Adipocyte (in vitro differentiated cells): ENCODE measurements at regions not wholly inside any gene's neighbourhood (a gene's known extent, or its start where the extent isn't known, plus 50 kb on each side); places are given as distances from the start of the nearest gene placed in this dataset.

Experiments used
- DNase-seq: peaks from one replicate; pipeline ENCODE4 v3.0.0-alpha.2; 2015; ENCODE audit warnings: low read depth
- H3K27me3 ChIP-seq: replicated peaks from 2 replicates; pipeline ENCODE4 v1.7.0; 2013; ENCODE audit warnings: mild to moderate bottlenecking, low read length, moderate library complexity; ENCODE audit not compliant: control insufficient read depth, insufficient read depth
- H3K36me3 ChIP-seq: 2 replicates; pipeline ENCODE4 v1.7.0; 2013; ENCODE audit warnings: low read length, mild to moderate bottlenecking, moderate library complexity; ENCODE audit not compliant: control insufficient read depth, insufficient read depth, severe bottlenecking
- H3K4me1 ChIP-seq: 2 replicates; pipeline ENCODE4 v1.7.0; 2013; ENCODE audit warnings: mild to moderate bottlenecking, low read length, moderate library complexity; ENCODE audit not compliant: control insufficient read depth, insufficient read depth
- H3K4me3 ChIP-seq: 2 replicates; pipeline ENCODE4 v1.7.0; 2013; ENCODE audit warnings: mild to moderate bottlenecking, low read length, moderate library complexity
- H3K9ac ChIP-seq: 2 replicates; pipeline ENCODE4 v1.7.0; 2013; ENCODE audit warnings: mild to moderate bottlenecking, low read length, moderate library complexity
- H3K9me3 ChIP-seq: 2 replicates; pipeline ENCODE4 v1.7.0; 2013; ENCODE audit warnings: mild to moderate bottlenecking, low read length, moderate library complexity; ENCODE audit not compliant: control insufficient read depth

- H3K36me3 ChIP-seq, result no peaks in the 10 kb centered on the region
- DNase-seq, result no peak
Measured at GRCh38 chr6:164817662-164818061, 491.7 kb downstream of the C6orf118 start.

DNA sequence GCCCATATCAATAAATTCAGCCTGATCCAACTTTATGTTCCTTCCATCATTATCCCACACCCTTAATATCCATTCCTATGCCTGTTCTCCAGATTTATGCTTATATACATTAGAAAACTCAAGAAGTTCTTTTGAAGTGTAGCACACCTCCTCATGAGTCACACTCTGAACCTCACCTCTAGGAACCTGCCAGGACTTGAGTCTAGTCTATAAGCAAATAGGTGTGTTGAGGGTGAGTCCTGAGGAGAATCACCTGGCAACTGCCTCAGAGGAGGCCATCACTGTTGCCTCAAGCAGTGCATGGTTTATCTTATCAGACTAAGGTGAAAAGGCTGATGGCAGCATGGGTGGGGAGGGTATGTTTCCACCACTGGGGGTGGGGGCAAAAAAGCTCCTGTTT lies 496.7 kb downstream of the C6orf118 start:
- H3K9ac ChIP-seq, result no peak overlapping the region
- H3K4me1 ChIP-seq, result no peaks in the 10 kb centered on the region
- DNase-seq, result no peak
- no peaks in the 10 kb centered on the region for H3K27me3 ChIP-seq
- peaks cover 3% of the 10 kb centered on the region for H3K9me3 ChIP-seq
- H3K4me3 ChIP-seq, result no peak overlapping the region
- no peaks in the 10 kb centered on the region for H3K36me3 ChIP-seq

More at GRCh38 chr6:164817662-164818061, 491.7 kb downstream of the C6orf118 start:
- Histone ChIP-seq H3K9me3 (peaks cover 3% of the 10 kb centered on the region), H3K9ac (no peak overlapping the region), H3K4me3 (no peak overlapping the region), H3K4me1 (no peaks in the 10 kb centered on the region), H3K27me3 (no peaks in the 10 kb centered on the region)

- no peak overlapping the region for H3K4me3 ChIP-seq
- H3K36me3 ChIP-seq, result no peaks in the 10 kb centered on the region
- no peak for DNase-seq
- peaks cover 8% of the 10 kb centered on the region for H3K9me3 ChIP-seq
- no peak overlapping the region for H3K9ac ChIP-seq
- H3K4me1 ChIP-seq, result no peaks in the 10 kb centered on the region
- no peaks in the 10 kb centered on the region for H3K27me3 ChIP-seq
Measured at GRCh38 chr6:164807125-164807524, 502.3 kb downstream of the C6orf118 start.

DNA sequence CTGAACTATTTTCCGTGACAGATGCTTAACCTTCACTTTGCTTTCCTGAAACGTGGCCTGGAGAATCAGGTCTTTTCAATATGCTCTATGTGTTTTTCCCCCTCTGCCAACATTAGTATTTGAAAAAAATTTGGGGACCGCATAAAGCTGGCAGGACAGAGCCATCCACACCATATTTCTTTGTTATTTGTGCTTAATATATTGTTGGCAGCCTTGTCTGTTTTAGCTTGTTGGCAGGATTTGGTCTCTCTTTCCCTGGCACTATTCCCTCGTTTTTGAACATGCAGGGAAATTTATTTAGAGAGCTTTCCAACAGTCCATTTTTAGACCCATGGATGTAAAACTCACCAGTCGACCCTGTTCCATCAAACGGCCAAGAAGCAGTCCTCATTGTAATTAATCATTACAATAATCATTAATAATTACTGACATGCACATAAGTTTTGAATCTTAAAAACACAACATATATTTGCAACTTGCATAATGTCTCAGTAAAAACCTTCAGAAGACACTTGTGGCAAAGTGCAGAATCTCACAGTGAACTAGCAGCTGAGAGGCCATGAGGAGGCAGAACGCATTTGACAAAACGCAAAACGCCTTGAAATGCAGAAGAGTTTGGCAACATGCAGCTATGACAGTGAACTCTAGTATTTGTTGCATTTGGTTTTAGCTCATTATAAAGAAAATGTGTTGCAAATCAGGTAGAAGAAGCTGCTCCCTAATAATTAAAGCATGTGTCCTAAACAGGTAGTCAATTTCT lies 514.2 kb downstream of the C6orf118 start:
- H3K27me3 ChIP-seq, result no peaks in the 10 kb centered on the region
- H3K4me1 ChIP-seq, result no peaks in the 10 kb centered on the region

DNA sequence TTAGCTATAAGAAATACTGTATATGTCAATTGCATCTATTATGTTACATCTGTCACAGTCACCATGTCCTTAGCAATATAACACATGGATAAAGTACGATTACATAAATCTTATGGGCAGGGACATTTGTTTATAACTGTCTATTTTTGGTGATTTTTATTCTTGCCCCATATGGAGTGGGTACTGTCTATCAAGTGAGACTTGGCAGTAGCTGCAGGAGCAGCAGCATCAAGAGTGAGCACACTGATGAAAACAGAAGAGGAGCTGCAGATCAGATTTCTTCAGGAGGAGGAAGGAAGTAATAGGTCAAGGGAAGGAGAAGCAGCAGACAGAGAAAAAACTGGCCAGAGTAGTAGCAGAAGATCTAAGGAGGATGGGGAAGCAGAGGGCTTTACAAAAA lies 516.7 kb downstream of the C6orf118 start:
- H3K27me3 ChIP-seq, result no peaks in the 10 kb centered on the region
- H3K9ac ChIP-seq, result no peak overlapping the region
- no peak overlapping the region for H3K4me3 ChIP-seq

More for the DNA sequence above, 514.2 kb downstream of the C6orf118 start:
- Histone ChIP-seq H3K9me3 (peaks cover 8% of the 10 kb centered on the region), H3K36me3 (no peaks in the 10 kb centered on the region), H3K4me3 (no peak overlapping the region), H3K9ac (no peak overlapping the region)
- no peak for DNase-seq

DNA sequence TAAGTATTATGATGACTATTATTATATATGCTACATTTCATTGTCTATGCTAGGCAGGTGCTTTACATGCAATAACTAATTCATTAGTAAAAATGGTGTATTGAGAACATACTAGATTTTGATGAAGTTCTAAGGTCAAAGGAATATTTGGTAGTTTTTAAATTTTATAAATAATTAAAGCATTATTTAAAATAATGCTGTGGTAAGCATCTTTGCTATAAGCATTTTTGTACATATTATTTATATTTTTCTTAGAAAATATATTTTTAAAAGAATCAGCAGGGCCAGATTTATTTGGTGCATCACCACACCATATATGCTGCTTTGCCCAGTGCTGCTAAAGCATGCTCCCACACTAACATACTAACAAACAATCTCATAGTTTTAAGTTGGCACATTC lies 517.9 kb downstream of the C6orf118 start:
- Histone ChIP-seq H3K4me3 (no peak overlapping the region), H3K9me3 (peaks cover 8% of the 10 kb centered on the region), H3K9ac (no peak overlapping the region), H3K27me3 (no peaks in the 10 kb centered on the region), H3K36me3 (no peaks in the 10 kb centered on the region), H3K4me1 (no peaks in the 10 kb centered on the region)
- DNase-seq, result no peak

More for the DNA sequence above, 516.7 kb downstream of the C6orf118 start:
- Histone ChIP-seq H3K36me3 (no peaks in the 10 kb centered on the region), H3K4me1 (no peaks in the 10 kb centered on the region), H3K9me3 (peaks cover 8% of the 10 kb centered on the region)
- DNase-seq, result no peak

DNA sequence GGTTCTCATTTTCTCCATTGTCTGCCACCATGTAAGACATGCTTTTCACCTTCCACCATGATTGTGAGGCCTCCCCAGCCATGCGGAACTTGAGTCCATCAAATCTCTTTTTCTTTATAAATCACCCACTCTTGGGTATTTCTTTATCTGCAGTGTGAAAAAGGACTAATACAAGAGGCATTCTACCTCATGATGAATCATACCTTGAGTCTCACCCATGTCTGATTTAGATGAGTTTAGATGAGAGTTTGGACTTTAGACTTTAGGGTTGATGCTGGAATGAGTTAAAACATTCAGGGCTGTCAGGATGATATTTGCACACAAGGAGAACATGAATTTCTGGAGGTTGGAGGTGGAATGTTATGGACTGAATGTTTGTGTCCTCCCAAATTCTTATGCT lies 545.6 kb downstream of the C6orf118 start:
- Histone ChIP-seq H3K27me3 (no peaks in the 10 kb centered on the region), H3K36me3 (no peaks in the 10 kb centered on the region), H3K4me1 (no peaks in the 10 kb centered on the region), H3K9me3 (peaks cover 6% of the 10 kb centered on the region), H3K9ac (no peak overlapping the region), H3K4me3 (no peak overlapping the region)
- no peak for DNase-seq

DNA sequence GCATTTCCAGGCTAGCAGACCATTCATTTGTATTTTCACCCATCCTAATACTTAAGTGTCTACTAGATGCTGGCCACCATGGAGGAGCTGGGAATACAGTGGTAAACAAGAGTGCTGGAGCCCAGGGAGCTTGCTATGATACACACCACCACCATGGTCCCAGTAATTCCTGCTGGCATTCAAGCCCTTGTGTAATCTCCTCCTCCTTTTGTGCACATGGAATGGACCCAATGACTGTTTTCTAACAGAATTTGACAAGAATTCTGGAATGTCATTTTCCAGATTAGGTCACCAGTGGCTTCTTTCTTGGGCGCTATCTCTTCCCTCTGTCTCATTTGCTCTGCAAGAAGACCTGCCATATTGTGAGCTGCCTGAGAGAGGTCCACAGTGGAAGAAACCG lies 552.0 kb downstream of the C6orf118 start:
- Histone ChIP-seq H3K4me1 (no peaks in the 10 kb centered on the region), H3K27me3 (no peaks in the 10 kb centered on the region), H3K4me3 (no peak overlapping the region), H3K9ac (no peak overlapping the region), H3K36me3 (no peaks in the 10 kb centered on the region), H3K9me3 (no peaks in the 10 kb centered on the region)
- DNase-seq, result no peak

GRCh38 chr6:164756723-164757122 lies 552.7 kb downstream of the C6orf118 start:
- no peak overlapping the region for H3K9ac ChIP-seq
- H3K27me3 ChIP-seq, result no peaks in the 10 kb centered on the region
- H3K9me3 ChIP-seq, result no peaks in the 10 kb centered on the region
- H3K4me3 ChIP-seq, result no peak overlapping the region
- no peaks in the 10 kb centered on the region for H3K4me1 ChIP-seq
- H3K36me3 ChIP-seq, result no peaks in the 10 kb centered on the region
- no peak for DNase-seq

DNA sequence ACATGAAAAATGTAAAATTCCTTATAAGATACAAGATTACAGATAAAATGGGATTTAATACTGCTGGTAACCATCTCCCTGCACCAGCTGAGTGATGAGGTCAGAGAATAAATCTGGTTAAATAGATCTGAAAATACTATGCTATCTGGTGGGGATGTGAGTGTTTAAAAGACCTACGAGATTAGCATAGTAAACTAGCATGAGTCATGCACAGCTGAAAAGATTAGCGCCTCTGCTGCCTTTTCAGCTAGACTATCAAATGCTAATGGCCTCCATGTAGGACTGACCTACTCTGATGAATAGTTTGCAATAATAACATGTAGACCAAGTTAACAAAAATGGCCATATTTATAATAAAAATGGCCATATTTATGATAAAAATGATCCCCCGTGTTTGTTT lies 553.3 kb downstream of the C6orf118 start:
- Histone ChIP-seq H3K9ac (no peak overlapping the region), H3K27me3 (no peaks in the 10 kb centered on the region)
- no peak for DNase-seq

GRCh38 chr6:164753517-164753916 lies 555.9 kb downstream of the C6orf118 start:
- no peaks in the 10 kb centered on the region for H3K27me3 ChIP-seq
- H3K9ac ChIP-seq, result no peak overlapping the region
- peaks cover 4% of the 10 kb centered on the region for H3K4me1 ChIP-seq
- H3K9me3 ChIP-seq, result no peaks in the 10 kb centered on the region
- H3K4me3 ChIP-seq, result no peak overlapping the region
- DNase-seq, result no peak
- no peaks in the 10 kb centered on the region for H3K36me3 ChIP-seq

More for the DNA sequence above, 553.3 kb downstream of the C6orf118 start:
- no peaks in the 10 kb centered on the region for H3K9me3 ChIP-seq
- H3K4me1 ChIP-seq, result no peaks in the 10 kb centered on the region
- H3K36me3 ChIP-seq, result no peaks in the 10 kb centered on the region
- no peak overlapping the region for H3K4me3 ChIP-seq

- Histone ChIP-seq H3K9me3 (no peaks in the 10 kb centered on the region), H3K36me3 (no peaks in the 10 kb centered on the region), H3K27me3 (no peaks in the 10 kb centered on the region), H3K4me3 (no peak overlapping the region), H3K4me1 (peaks cover 4% of the 10 kb centered on the region), H3K9ac (no peak overlapping the region)
- no peak for DNase-seq
Measured at GRCh38 chr6:164751395-164751794, 558.0 kb downstream of the C6orf118 start.
